Kidney (tissue), 13 donors: ENCODE measurements at regions not wholly inside any gene's neighbourhood (a gene's known extent, or its start where the extent isn't known, plus 50 kb on each side); places are given as distances from the start of the nearest gene placed in this dataset.

ENCODE experiments used
- DNase-seq, 5 donors: peaks; one replicate each; pipeline ENCODE4 v3.0.0-alpha.2; 2013 to 2020
- FAIRE-seq: peaks from 2 replicates; lab custom pipeline; 2012; peaks lifted over from hg19 to GRCh38; lab: Jason Lieb, UNC
- H3K27ac ChIP-seq, 2 donors: one replicate each; pipeline ENCODE4 v1.7.0; 2013; ENCODE audit warnings: low read depth in 2 of 2, low read length in 2 of 2, inconsistent platforms in 1 of 2
- H3K27me3 ChIP-seq: one replicate; pipeline ENCODE4 v1.7.1; 2013; ENCODE audit warnings: low read length, inconsistent platforms; ENCODE audit not compliant: control insufficient read depth, insufficient read depth
- H3K36me3 ChIP-seq, 3 donors: one replicate each; pipeline versions ENCODE4 v1.7.0 to v1.7.1; 2013; ENCODE audit warnings: low read length in 3 of 3, control low read depth in 1 of 3, inconsistent platforms in 1 of 3; ENCODE audit not compliant: insufficient read depth in 3 of 3, control insufficient read depth in 2 of 3
- H3K4me1 ChIP-seq, 3 donors: one replicate each; pipeline versions ENCODE4 v1.7.0 to v1.7.1; 2013; ENCODE audit warnings: low read length in 3 of 3, inconsistent platforms in 1 of 3, low read depth in 1 of 3; ENCODE audit not compliant: control insufficient read depth in 2 of 3, insufficient read depth in 2 of 3
- H3K4me3 ChIP-seq, 3 donors: one replicate each; pipeline versions ENCODE4 v1.7.0 to v1.8.1; 2013; ENCODE audit warnings: low read length in 3 of 3, control low read depth in 1 of 3, inconsistent platforms in 1 of 3
- H3K9ac ChIP-seq, 3 donors: one replicate each; pipeline versions ENCODE4 v1.7.0 to v1.7.1; 2013; ENCODE audit warnings: low read length in 3 of 3, control low read depth in 1 of 3, inconsistent platforms in 1 of 3
- H3K9me3 ChIP-seq, 3 donors: one replicate each; pipeline versions ENCODE4 v1.7.0 to v1.7.1; 2013; ENCODE audit warnings: low read length in 3 of 3, control low read depth in 1 of 3, inconsistent platforms in 1 of 3; ENCODE audit not compliant: control insufficient read depth in 2 of 3, insufficient read depth in 1 of 3
- intact Hi-C: fragments of 100-400 bp; cut with DNase I; formaldehyde crosslinking; loops from one replicate; pipeline ENCODE4 v1.11.1; 2022
- TF ChIP-seq, protein P1 (sequence below): IDR thresholded peaks from 3 replicates; pipeline ENCODE4 v1.5.1; 2012; ENCODE audit warnings: mild to moderate bottlenecking, moderate library complexity, borderline replicate concordance; ENCODE audit not compliant: insufficient read depth; ENCODE audit errors: extremely low read depth
- donor health status: control.
- donor health status: control.
- donor health status: control.
- donor health status: control.
- donor health status: control.
- donor health status: DM: yes; HTN: yes; CAD: no.
- donor health status: Normal renal cell carcinoma (clear cell type).

DNA sequence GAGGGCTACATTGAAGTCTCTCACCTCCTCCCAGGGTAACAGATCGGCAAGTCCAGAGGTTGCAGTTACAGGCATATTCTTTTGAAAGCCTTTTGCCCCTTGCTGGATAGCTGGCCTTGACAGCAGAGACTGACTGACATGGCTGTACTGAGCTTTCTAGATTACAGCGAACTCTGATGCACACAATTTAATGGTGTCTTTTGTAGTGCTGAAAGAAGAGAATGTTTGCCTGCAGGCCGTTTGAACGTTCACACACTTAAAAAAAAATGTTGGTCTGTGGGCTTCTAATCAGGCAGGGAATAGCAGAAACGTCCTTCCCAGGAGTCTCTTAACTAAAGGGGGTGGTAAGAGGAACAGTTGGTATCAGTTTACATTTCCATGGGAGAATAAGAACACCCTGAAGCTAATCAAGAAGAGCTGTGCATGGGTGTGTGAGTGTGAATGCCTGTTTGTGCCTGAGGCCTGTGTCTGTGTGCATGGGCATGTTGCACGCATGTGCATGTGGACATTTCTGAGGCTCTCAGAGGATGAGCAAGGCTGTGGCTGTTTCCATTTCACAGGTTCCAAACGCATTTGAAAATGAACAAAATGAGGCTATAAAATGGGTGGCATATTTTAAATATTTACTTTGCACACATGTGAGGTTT, 213.9 kb upstream of the SSTR4 start:
- intact Hi-C loops = no loop called here
- no peak for FAIRE-seq
- H3K9me3 ChIP-seq = no peaks in the 10 kb centered on the region
- H3K4me1 ChIP-seq = peaks cover 0 to 2% (median 0%) of the 10 kb centered on the region in 3 donors
- no peaks in the 10 kb centered on the region for H3K36me3 ChIP-seq
- H3K4me3 ChIP-seq = no peak overlapping the region
- no peak overlapping the region for H3K9ac ChIP-seq
- H3K27me3 ChIP-seq = no peaks in the 10 kb centered on the region
- TF ChIP-seq, protein P1, sequence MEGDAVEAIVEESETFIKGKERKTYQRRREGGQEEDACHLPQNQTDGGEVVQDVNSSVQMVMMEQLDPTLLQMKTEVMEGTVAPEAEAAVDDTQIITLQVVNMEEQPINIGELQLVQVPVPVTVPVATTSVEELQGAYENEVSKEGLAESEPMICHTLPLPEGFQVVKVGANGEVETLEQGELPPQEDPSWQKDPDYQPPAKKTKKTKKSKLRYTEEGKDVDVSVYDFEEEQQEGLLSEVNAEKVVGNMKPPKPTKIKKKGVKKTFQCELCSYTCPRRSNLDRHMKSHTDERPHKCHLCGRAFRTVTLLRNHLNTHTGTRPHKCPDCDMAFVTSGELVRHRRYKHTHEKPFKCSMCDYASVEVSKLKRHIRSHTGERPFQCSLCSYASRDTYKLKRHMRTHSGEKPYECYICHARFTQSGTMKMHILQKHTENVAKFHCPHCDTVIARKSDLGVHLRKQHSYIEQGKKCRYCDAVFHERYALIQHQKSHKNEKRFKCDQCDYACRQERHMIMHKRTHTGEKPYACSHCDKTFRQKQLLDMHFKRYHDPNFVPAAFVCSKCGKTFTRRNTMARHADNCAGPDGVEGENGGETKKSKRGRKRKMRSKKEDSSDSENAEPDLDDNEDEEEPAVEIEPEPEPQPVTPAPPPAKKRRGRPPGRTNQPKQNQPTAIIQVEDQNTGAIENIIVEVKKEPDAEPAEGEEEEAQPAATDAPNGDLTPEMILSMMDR = no peak
- DNase-seq = peak in 2 of 5 donors; percentile 26 to 35
- H3K27ac ChIP-seq = no peak overlapping the region

- DNase-seq = no peak
- peaks cover 0 to 2% (median 0%) of the 10 kb centered on the region in 3 donors for H3K4me1 ChIP-seq
- no peak overlapping the region for H3K9ac ChIP-seq
- H3K9me3 ChIP-seq = no peaks in the 10 kb centered on the region
- no peak for FAIRE-seq
- no peaks in the 10 kb centered on the region for H3K36me3 ChIP-seq
- TF ChIP-seq, protein P1 = no peak
- intact Hi-C loops = no loop called here
- H3K27me3 ChIP-seq = no peaks in the 10 kb centered on the region
- no peak overlapping the region for H3K27ac ChIP-seq
- H3K4me3 ChIP-seq = no peak overlapping the region
These were observed 213.3 kb upstream of the SSTR4 start for GRCh38 chr20:22821796-22822195.

DNA sequence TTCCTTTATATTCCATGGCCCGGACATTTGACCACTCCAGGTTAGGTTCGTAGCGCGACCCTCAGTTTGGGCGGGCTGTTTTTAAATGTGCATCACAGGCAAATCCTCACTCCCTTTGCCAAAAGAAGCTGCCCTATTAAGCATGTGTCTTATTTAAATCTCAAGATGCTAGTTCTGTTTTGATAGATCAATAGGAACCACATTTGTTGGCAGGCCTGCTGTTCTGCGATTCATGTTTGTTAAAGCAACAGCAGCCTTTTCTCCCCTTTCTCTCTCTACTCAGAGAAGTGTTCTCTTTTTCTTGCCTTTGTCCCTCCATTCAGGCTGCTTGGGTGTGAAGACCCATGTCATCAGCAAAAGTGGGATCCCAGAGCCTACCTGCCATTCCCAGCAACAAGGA, 212.0 kb upstream of the SSTR4 start:
- no peak overlapping the region for H3K4me3 ChIP-seq
- peaks cover 0 to 2% (median 0%) of the 10 kb centered on the region in 3 donors for H3K4me1 ChIP-seq
- H3K36me3 ChIP-seq = no peaks in the 10 kb centered on the region
- TF ChIP-seq, protein P1 = no peak
- H3K27ac ChIP-seq = no peak overlapping the region
- intact Hi-C loops = no loop called here
- H3K9ac ChIP-seq = no peak overlapping the region
- no peaks in the 10 kb centered on the region for H3K27me3 ChIP-seq
- no peaks in the 10 kb centered on the region for H3K9me3 ChIP-seq
- DNase-seq (no peak), FAIRE-seq (no peak)

DNA sequence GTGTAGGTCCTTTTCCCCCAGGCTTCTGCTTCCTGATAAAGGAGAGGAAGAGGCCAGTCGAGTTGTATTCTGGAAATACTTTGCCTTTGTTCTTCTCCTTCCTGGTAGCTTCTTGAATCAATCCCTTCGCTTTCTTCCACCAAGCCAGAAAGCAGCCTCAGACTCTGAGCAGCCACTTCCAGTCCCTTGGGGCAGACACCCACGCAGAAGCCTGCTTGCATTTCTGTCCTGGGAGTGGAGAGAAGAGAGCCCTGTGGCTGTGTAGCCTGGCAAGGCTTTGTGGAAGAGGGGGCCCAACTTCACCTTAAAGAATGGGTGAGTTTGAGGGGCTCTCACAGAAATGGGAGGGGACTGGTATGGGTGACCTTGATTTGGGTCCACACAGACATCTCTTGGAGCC, 211.0 kb upstream of the SSTR4 start:
- H3K4me1 ChIP-seq = peaks cover 0 to 2% (median 0%) of the 10 kb centered on the region in 3 donors
- H3K27me3 ChIP-seq = no peaks in the 10 kb centered on the region
- TF ChIP-seq, protein P1 = no peak
- FAIRE-seq (no peak), DNase-seq (no peak)
- H3K36me3 ChIP-seq = no peaks in the 10 kb centered on the region
- no peak overlapping the region for H3K9ac ChIP-seq
- no peak overlapping the region for H3K4me3 ChIP-seq
- no peaks in the 10 kb centered on the region for H3K9me3 ChIP-seq
- H3K27ac ChIP-seq = no peak overlapping the region
- intact Hi-C loops = no loop called here
